Lung (tissue), 11 donors: ENCODE measurements at regions not wholly inside any gene's neighbourhood (a gene's known extent, or its start where the extent isn't known, plus 50 kb on each side); places are given as distances from the start of the nearest gene placed in this dataset.

Source experiments
- ATAC-seq: fragments of 200-7000 bp; cut with Tn5 transposase; one replicate; pipeline ENCODE4 v1.9.1; 2020; ENCODE audit warnings: moderate number of reproducible peaks; ENCODE audit not compliant: insufficient read depth, low FRiP score
- DNase-seq, 3 donors: peaks; one replicate each; pipeline ENCODE4 v3.0.0-alpha.2; 2013 to 2017
- H3K27ac ChIP-seq, 2 donors: one replicate each; pipeline ENCODE4 v1.5.1; 2013; ENCODE audit warnings: mild to moderate bottlenecking in 2 of 2, moderate library complexity in 2 of 2, control low read depth in 1 of 2, inconsistent platforms in 1 of 2, low read depth in 1 of 2, low read length in 1 of 2
- H3K27me3 ChIP-seq, 3 donors: one replicate each; pipeline ENCODE4 v1.5.1; 2013; ENCODE audit warnings: low read length in 2 of 3; ENCODE audit not compliant: control insufficient read depth in 3 of 3, insufficient read depth in 3 of 3
- H3K36me3 ChIP-seq, 4 donors: one replicate each; pipeline ENCODE4 v1.5.1; 2013; ENCODE audit warnings: low read length in 4 of 4, mild to moderate bottlenecking in 1 of 4, moderate library complexity in 1 of 4; ENCODE audit not compliant: control insufficient read depth in 4 of 4, insufficient read depth in 4 of 4
- H3K4me1 ChIP-seq, 5 donors: one replicate each; pipeline ENCODE4 v1.5.1; 2013; ENCODE audit warnings: low read length in 5 of 5, mild to moderate bottlenecking in 2 of 5, moderate library complexity in 1 of 5; ENCODE audit not compliant: control insufficient read depth in 5 of 5, insufficient read depth in 5 of 5
- H3K4me3 ChIP-seq: one replicate; pipeline ENCODE4 v1.5.1; 2013; ENCODE audit warnings: mild to moderate bottlenecking, control low read depth, moderate library complexity
- H3K9ac ChIP-seq, 2 donors: one replicate each; pipeline ENCODE4 v1.5.1; 2013; ENCODE audit warnings: low read length in 2 of 2, control low read depth in 1 of 2; ENCODE audit not compliant: insufficient read depth in 1 of 2
- H3K9me3 ChIP-seq, 4 donors: one replicate each; pipeline ENCODE4 v1.5.1; 2013; ENCODE audit warnings: low read length in 3 of 4, mild to moderate bottlenecking in 1 of 4, moderate library complexity in 1 of 4; ENCODE audit not compliant: control insufficient read depth in 4 of 4, insufficient read depth in 3 of 4
- CTCF ChIP-seq: IDR thresholded peaks from 2 replicates; pipeline ENCODE4 v1.5.1; 2012; ENCODE audit warnings: mild to moderate bottlenecking; ENCODE audit errors: control extremely low read depth, extremely low read depth
- WGBS, 2 donors: extraction: QIAGEN DNeasy Blood & Tissue Kit; methylation state at CpG; one replicate each; pipeline ENCODE4 v1.1.7; 2013; 5-methylcytosine and 5-hydroxymethylcytosine counted together
- donor health status: control.
- donor health status: control.
- donor health status: Bipolar disorder and iron deficiency.
- donor health status: healthy.
- donor health status: DM: yes; HTN: yes; CAD: no.

DNA sequence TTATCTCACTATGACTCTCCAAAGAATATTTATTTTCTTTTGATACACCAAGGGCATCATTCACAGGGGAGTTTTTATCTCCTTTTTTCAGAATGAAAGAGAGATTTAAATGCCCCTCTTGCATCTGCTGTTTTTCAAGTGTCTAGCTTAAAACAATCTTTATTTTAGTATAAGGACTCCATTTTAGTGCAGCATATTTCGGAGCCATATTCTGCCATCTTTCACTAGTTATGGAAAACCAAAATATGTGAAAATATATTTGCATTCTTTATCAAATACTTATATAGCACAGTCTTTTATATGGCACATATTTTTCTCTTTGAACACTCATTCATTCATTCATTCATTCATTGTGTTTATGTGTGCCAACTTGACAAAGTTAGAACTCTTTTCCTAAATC, 1130.2 kb downstream of the SLITRK5 start:
- Histone ChIP-seq H3K4me1 (no peaks in the 10 kb centered on the region), H3K9me3 (no peaks in the 10 kb centered on the region), H3K27me3 (no peaks in the 10 kb centered on the region), H3K4me3 (no peak overlapping the region), H3K36me3 (no peaks in the 10 kb centered on the region), H3K27ac (no peak overlapping the region), H3K9ac (no peak overlapping the region)
- no peak for ATAC-seq
- 93 to 94% methylated on average over 1 of the region's 1 CpG for WGBS, 2 donors
- no peak for DNase-seq
- no peak for TF ChIP-seq CTCF

- H3K9me3 ChIP-seq = no peaks in the 10 kb centered on the region
- no peaks in the 10 kb centered on the region for H3K36me3 ChIP-seq
- ATAC-seq (no peak), DNase-seq (no peak)
- TF ChIP-seq CTCF = no peak
- H3K27ac ChIP-seq = no peak overlapping the region
- H3K27me3 ChIP-seq = no peaks in the 10 kb centered on the region
- WGBS, 2 donors = 56 to 58% methylated on average over 2 of the region's 2 CpGs
- H3K9ac ChIP-seq = no peak overlapping the region
- H3K4me1 ChIP-seq = no peaks in the 10 kb centered on the region
- H3K4me3 ChIP-seq = no peak overlapping the region
Measured at GRCh38 chr13:88802886-88803285, 1131.7 kb downstream of the SLITRK5 start.

DNA sequence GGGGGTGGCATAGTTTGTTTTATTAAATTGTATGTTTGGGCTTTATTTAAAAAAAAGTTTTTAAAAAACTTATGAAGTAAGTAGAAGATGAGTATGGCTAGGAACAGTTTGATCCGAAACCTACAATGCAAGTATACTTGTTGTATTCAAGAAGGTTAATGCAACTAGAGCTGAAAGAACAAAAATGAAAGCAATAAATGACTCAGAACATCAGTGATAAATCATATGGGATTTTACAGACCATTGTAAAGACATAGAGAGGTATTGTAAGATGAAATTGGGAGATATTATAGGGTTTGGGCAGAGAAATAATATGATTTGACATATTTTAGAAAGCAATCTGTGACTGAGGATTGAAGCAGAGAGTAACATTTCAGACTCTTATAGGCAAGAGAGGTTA, 1135.3 kb downstream of the SLITRK5 start:
- no peaks in the 10 kb centered on the region for H3K4me1 ChIP-seq
- TF ChIP-seq CTCF = no peak
- H3K36me3 ChIP-seq = no peaks in the 10 kb centered on the region
- no peaks in the 10 kb centered on the region for H3K27me3 ChIP-seq
- 96 to 100% methylated on average over 1 of the region's 1 CpG for WGBS, 2 donors
- no peak overlapping the region for H3K27ac ChIP-seq
- no peak overlapping the region for H3K4me3 ChIP-seq
- peaks cover 0 to 5% (median 1%) of the 10 kb centered on the region in 4 donors for H3K9me3 ChIP-seq
- H3K9ac ChIP-seq = no peak overlapping the region
- DNase-seq (no peak), ATAC-seq (no peak)

DNA sequence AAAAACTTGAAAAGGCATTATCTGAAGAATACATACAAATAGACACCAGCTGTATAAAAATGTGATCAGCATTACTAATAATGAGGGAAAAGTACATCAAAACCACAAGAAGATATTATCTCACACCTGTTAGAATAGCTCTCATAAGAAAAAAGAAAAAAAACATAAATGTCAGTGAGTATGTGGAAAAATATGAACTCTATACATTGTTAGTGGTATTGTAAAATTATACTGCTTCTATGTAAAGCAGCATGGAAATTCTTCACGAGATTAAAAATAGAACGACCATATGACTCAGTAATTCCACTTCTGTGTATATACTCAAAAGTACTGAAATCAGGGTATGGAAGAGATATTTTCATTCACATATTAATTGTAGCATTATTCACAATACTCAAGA, 1146.4 kb downstream of the SLITRK5 start:
- WGBS, 2 donors = 93% methylated on average over 2 of the region's 2 CpGs
- Histone ChIP-seq H3K27me3 (no peaks in the 10 kb centered on the region), H3K36me3 (no peaks in the 10 kb centered on the region), H3K9ac (no peak overlapping the region), H3K4me3 (no peak overlapping the region), H3K9me3 (no peaks in the 10 kb centered on the region), H3K27ac (no peak overlapping the region), H3K4me1 (no peaks in the 10 kb centered on the region)
- DNase-seq (no peak), ATAC-seq (no peak)
- TF ChIP-seq CTCF = no peak
